Lower lobe of right lung (tissue), 2 donors: ENCODE measurements at regions not wholly inside any gene's neighbourhood (a gene's known extent, or its start where the extent isn't known, plus 50 kb on each side); places are given as distances from the start of the nearest gene placed in this dataset.

Source experiments
- ATAC-seq, 2 donors: fragments of 200-7000 bp; cut with Tn5 transposase; one replicate each; pipeline ENCODE4 v1.9.1; 2020 to 2022; ENCODE audit warnings: mild to moderate bottlenecking in 2 of 2, moderate library complexity in 2 of 2
- DNase-seq: peaks from one replicate; pipeline ENCODE4 v3.0.0-alpha.2; 2020
- H3K27ac ChIP-seq: fragments of 200-600 bp; one replicate; pipeline ENCODE4 v1.8.0; 2022
- H3K27me3 ChIP-seq: fragments of 200-600 bp; one replicate; pipeline ENCODE4 v1.8.0; 2022; ENCODE audit warnings: low read depth
- H3K36me3 ChIP-seq: fragments of 200-600 bp; one replicate; pipeline ENCODE4 v1.8.0; 2022; ENCODE audit warnings: mild to moderate bottlenecking
- H3K4me1 ChIP-seq: fragments of 200-600 bp; one replicate; pipeline ENCODE4 v1.8.0; 2022
- H3K4me3 ChIP-seq: fragments of 200-600 bp; one replicate; pipeline ENCODE4 v1.8.0; 2022; ENCODE audit warnings: mild to moderate bottlenecking
- H3K9me3 ChIP-seq: fragments of 200-600 bp; one replicate; pipeline ENCODE4 v1.8.0; 2022
- CTCF ChIP-seq: fragments of 200-600 bp; IDR thresholded peaks from one replicate; pipeline ENCODE4 v1.8.0; 2022; ENCODE audit warnings: antibody characterized with exemption, mild to moderate bottlenecking
- intact Hi-C: fragments of 100-400 bp; cut with DNase I; formaldehyde crosslinking; loops from one replicate; pipeline ENCODE4 v1.11.0; 2022
- donor health status: DM: no; HTN: yes; CAD: no; lungs with severe emphysema.

- no peak for DNase-seq
- Histone ChIP-seq H3K27me3 (no peaks in the 10 kb centered on the region), H3K4me1 (no peaks in the 10 kb centered on the region), H3K36me3 (no peaks in the 10 kb centered on the region), H3K27ac (no peak overlapping the region), H3K4me3 (no peak overlapping the region), H3K9me3 (no peaks in the 10 kb centered on the region)
- TF ChIP-seq CTCF = no peak
- no peak for ATAC-seq
- intact Hi-C loops = no loop called here
Observed at GRCh38 chr2:193482557-193482956, 1287.8 kb upstream of the TMEFF2 start.

- Histone ChIP-seq H3K27ac (no peak overlapping the region), H3K27me3 (no peaks in the 10 kb centered on the region), H3K4me3 (no peak overlapping the region), H3K36me3 (no peaks in the 10 kb centered on the region), H3K9me3 (no peaks in the 10 kb centered on the region), H3K4me1 (no peaks in the 10 kb centered on the region)
- no peak for DNase-seq
- no peak for ATAC-seq
- TF ChIP-seq CTCF = no peak
- intact Hi-C loops = no loop called here
Observed at GRCh38 chr2:193480187-193480586, 1285.5 kb upstream of the TMEFF2 start.

- intact Hi-C loops = no loop called here
- Histone ChIP-seq H3K9me3 (no peaks in the 10 kb centered on the region), H3K36me3 (no peaks in the 10 kb centered on the region), H3K27ac (no peak overlapping the region), H3K27me3 (no peaks in the 10 kb centered on the region), H3K4me1 (no peaks in the 10 kb centered on the region), H3K4me3 (no peak overlapping the region)
- DNase-seq = no peak
- no peak for ATAC-seq
- TF ChIP-seq CTCF = no peak
Observed at GRCh38 chr2:193476171-193476800, 1281.6 kb upstream of the TMEFF2 start.

GRCh38 chr2:193475038-193475437 lies 1280.3 kb upstream of the TMEFF2 start:
- ATAC-seq (no peak), DNase-seq (no peak)
- H3K36me3 ChIP-seq = no peaks in the 10 kb centered on the region
- H3K9me3 ChIP-seq = no peaks in the 10 kb centered on the region
- intact Hi-C loops = no loop called here
- H3K4me1 ChIP-seq = no peaks in the 10 kb centered on the region
- H3K27me3 ChIP-seq = no peaks in the 10 kb centered on the region
- no peak overlapping the region for H3K27ac ChIP-seq
- no peak for TF ChIP-seq CTCF
- no peak overlapping the region for H3K4me3 ChIP-seq

- ATAC-seq (no peak), DNase-seq (no peak)
- no peak overlapping the region for H3K4me3 ChIP-seq
- no peak for TF ChIP-seq CTCF
- H3K36me3 ChIP-seq = no peaks in the 10 kb centered on the region
- H3K27me3 ChIP-seq = no peaks in the 10 kb centered on the region
- no peaks in the 10 kb centered on the region for H3K4me1 ChIP-seq
- intact Hi-C loops = no loop called here
- H3K9me3 ChIP-seq = no peaks in the 10 kb centered on the region
- H3K27ac ChIP-seq = no peak overlapping the region
Observed at GRCh38 chr2:193469251-193469650, 1274.5 kb upstream of the TMEFF2 start.
